GM12891 (cell line): ENCODE measurements at regions not wholly inside any gene's neighbourhood (a gene's known extent, or its start where the extent isn't known, plus 50 kb on each side); places are given as distances from the start of the nearest gene placed in this dataset.
A peak's percentile ranks its signal among the peaks of the same experiment; 100 is the strongest.

ENCODE experiments used
- DNase-seq: peaks from one replicate; pipeline ENCODE4 v3.0.0; 2011; ENCODE audit warnings: low spot score; ENCODE audit not compliant: insufficient read length
- FAIRE-seq: peaks from 2 replicates; lab custom pipeline; 2011; peaks lifted over from hg19 to GRCh38; lab: Jason Lieb, UNC
- PAX5 ChIP-seq: IDR thresholded peaks from 2 replicates; pipeline ENCODE4 v1.6.1; 2011; ENCODE audit warnings: low read length, moderate library complexity, mild to moderate bottlenecking; ENCODE audit not compliant: insufficient read depth, severe bottlenecking
- POLR2A ChIP-seq: IDR thresholded peaks from 2 replicates; pipeline ENCODE4 v1.6.1; 2011; ENCODE audit warnings: low read depth, low read length, control low read depth
- POLR2AphosphoS5 ChIP-seq: IDR thresholded peaks from 2 replicates; pipeline ENCODE4 v1.6.1; 2011; ENCODE audit warnings: low read depth, low read length, control low read depth
- POU2F2 ChIP-seq: IDR thresholded peaks from 2 replicates; pipeline ENCODE4 v1.6.1; 2011; ENCODE audit warnings: low read depth, mild to moderate bottlenecking, control low read depth, low read length, moderate library complexity
- SPI1 ChIP-seq: IDR thresholded peaks from 2 replicates; pipeline ENCODE4 v1.6.1; 2011; ENCODE audit warnings: low read depth, low read length, control low read depth
- TAF1 ChIP-seq: IDR thresholded peaks from 2 replicates; pipeline ENCODE4 v1.6.1; 2011; ENCODE audit warnings: low read depth, low read length, control low read depth

DNA sequence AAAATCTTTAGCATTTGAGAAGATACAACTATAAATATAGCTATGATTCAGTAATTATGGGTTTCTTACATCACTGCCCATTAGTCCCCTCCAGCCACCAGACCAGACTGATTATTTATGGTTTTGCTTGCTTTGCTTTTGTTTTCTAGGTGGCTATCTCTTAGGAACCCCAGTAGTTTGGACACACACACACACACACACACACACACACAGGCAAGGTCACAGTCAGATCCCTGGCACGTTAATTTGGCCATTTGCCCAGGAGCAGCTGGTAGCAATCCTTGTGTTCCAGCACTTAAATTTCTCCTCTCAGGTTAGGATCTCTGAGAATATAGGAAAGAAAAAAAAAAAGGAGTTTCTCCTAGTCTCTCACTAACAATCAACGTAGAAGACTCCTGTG is 90.2 kb upstream of the RESF1 start:
- TF ChIP-seq TAF1: no peak
- no peak for TF ChIP-seq PAX5
- no peak for TF ChIP-seq SPI1
- TF ChIP-seq POU2F2: no peak
- TF ChIP-seq POLR2AphosphoS5: no peak
- no peak for TF ChIP-seq POLR2A
- DNase-seq (no peak), FAIRE-seq (no peak)

DNA sequence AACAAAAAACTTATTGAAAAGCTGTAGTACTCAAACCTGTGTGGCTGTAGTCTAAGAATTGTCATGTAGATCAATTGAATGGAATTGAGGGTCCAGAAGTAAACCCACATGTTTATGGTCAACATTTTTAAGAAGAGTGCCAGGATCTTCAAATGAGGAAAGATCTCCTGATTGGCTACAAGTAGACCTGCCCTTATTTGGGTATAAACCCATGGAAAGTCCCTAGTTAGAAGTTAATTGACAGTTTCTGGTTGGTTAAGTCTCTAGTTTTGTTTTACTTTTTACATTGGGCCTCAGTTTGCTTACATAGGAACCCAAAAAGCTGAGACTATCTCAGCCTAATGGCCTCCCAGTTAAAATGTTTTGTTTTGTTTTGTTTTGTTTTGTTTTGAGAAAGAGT is 91.9 kb upstream of the RESF1 start:
- TF ChIP-seq POLR2A (no peak), POU2F2 (no peak), PAX5 (no peak), TAF1 (no peak), SPI1 (no peak), POLR2AphosphoS5 (no peak)
- DNase-seq (no peak), FAIRE-seq (no peak)

DNA sequence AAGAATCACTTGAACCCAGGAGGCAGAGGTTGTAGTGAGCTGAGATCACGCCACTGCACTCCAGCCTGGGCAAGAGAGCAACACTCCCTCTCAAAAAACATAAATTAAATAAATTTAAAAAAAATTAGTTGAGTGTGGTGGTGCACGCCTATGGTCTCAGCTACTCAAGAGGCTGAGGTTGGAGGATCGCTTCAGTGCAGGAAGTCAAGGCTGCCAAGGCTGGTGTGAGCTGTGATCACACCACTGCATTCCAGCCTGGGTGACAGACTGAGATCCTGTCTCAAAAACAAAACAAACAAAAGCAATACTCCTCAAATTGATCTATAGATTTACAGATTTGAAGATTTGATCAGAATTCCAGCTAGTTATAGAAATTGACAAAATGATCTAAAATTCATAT is 92.7 kb upstream of the RESF1 start:
- no peak for TF ChIP-seq TAF1
- no peak for TF ChIP-seq SPI1
- TF ChIP-seq POLR2A: no peak
- no peak for TF ChIP-seq POU2F2
- TF ChIP-seq POLR2AphosphoS5: no peak
- no peak for TF ChIP-seq PAX5
- no peak for FAIRE-seq
- no peak for DNase-seq

DNA sequence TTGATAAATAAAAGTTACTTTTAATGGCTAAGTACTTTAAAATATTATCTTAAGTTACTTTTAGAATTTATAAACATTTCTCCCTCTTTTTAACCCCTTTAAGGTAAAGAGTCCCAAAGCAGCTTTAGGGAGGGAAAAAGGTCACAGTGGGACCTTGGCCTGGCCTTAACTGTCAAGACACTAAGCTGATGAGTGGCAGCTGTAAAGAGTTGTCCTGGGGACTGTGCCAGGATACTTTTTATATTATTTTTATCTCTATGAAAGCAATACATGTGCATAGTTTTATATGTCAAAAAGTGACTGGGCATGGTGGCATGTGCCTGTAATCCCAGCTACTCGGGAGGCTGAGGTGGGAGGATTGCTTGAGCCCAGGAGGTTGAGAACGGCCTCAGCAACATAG is 94.2 kb upstream of the RESF1 start:
- FAIRE-seq (no peak), DNase-seq (no peak)
- TF ChIP-seq TAF1: no peak
- no peak for TF ChIP-seq POU2F2
- no peak for TF ChIP-seq PAX5

DNA sequence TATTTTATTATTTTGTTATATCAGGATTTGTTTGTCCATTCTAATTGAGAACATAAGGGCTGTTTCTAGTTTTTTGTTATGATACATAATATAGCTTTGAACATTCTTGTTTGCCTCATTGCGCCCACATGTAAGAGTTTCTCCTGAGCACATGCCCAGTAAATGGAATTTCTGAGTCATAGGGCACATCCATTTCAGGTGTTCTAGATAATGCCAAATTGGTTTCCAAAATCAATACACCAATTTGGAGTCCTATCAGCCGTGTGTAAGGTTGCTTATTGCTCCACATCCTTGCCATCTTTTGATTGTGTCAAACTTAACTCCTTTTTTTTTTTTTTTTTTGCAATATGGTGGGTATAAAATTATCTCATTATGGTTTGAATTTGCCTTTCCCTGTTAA is 97.9 kb upstream of the RESF1 start:
- no peak for DNase-seq
- TF ChIP-seq SPI1: no peak
- TF ChIP-seq PAX5: no peak
- no peak for TF ChIP-seq POLR2A
- TF ChIP-seq TAF1: no peak
- TF ChIP-seq POU2F2: no peak
- no peak for TF ChIP-seq POLR2AphosphoS5
- FAIRE-seq: no peak

DNA sequence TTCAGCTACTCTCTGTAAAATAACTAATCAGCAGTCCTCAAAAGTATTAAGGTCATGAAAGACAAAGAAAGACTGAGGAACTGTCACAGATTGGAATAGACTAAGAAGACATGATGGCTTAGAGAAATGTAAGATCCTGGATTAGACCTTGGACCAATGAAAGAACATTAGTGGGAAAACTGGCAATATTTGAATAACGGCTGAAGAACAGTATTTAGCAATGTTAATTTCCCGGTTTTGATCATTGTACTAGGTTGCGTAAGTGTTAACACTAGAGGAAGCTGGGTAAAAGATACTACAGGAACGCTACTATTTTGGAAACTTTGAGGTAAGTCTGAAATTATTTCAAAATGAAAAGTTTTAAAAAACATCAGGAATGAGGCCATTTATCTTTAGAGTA is 98.8 kb upstream of the RESF1 start:
- TF ChIP-seq POLR2AphosphoS5 (no peak), PAX5 (no peak), TAF1 (no peak), POLR2A (no peak), POU2F2 (no peak)
- DNase-seq: no peak
- FAIRE-seq: no peak

DNA sequence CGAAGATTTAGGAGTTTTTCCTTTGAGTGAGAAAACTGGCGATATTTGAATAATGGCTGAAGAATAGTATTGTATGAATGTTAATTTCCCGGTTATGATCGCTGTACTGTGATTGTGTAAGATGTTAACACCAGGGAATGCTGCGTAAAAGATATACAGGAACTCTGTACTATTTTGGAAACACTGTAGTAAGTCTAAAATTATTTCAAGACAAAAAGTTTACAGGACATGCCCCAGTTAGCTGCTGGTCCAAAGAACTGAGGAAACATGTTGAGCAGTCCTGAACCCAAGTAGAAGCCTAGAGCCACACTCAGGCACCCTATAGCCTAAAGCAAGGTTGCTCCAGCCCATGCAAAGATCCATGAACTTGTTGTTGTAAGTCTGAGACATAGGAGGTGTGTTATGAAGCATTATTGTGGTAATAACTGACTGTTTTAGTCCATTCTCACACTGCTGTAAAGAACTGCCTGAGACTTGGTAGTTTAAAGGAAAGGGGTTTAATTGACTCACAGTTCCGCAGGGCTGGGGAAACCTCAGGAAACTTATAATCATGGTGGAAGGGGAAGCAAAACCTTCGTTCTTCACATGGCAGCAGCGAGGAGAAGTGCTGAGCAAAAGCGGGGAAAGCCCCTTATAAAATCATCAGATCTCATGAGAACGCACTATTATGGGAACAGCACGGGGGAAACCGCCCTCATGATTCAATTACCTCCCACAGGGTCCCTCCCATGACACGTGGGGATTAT is 99.8 kb upstream of the RESF1 start:
- peak; percentile 74 for FAIRE-seq
- no peak for TF ChIP-seq POLR2A
- peak; percentile 58 for TF ChIP-seq SPI1
- no peak for DNase-seq

DNA sequence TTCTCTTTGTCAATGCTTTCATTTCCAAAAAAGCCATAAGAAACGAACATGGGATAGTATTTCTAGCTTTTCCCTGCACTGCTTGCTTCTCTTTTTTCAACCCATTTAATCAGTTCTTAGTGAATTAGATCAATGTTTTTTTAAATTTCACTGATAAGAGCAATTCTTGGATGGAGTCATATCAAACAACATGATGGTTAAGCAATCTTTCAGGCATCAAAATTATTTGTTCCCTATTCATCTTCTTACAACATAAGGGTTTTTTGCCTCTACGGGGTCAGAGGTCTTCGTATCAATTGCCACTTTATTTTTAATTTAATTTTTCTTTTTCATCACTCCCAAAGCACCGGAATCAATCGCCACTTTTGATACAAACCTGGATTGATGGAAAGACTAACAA is 103.8 kb upstream of the RESF1 start:
- DNase-seq (no peak), FAIRE-seq (no peak)
- TF ChIP-seq PAX5 (no peak), TAF1 (no peak), POLR2AphosphoS5 (no peak)

DNA sequence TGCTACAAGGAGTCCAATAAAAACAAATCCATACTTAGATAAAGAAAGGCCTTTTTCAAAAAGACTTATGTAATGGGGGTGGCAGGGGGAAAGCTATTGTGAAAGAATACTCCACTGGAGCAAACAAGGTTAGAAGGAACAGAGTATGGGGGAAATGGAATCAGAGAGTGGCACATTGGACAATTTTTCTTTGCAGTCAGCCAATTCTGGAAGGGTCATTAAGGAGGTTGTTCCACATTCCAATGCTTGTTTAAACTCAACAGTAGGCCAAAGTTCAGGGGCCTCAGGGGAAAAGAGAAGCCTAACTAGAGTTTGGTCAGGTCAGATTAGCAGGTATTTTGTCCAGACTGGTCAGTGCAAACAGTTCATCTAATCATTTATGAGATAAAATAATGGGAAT is 105.2 kb upstream of the RESF1 start:
- no peak for DNase-seq
- no peak for FAIRE-seq
- TF ChIP-seq POU2F2 (no peak), PAX5 (no peak), TAF1 (no peak), POLR2AphosphoS5 (no peak), SPI1 (no peak), POLR2A (no peak)

DNA sequence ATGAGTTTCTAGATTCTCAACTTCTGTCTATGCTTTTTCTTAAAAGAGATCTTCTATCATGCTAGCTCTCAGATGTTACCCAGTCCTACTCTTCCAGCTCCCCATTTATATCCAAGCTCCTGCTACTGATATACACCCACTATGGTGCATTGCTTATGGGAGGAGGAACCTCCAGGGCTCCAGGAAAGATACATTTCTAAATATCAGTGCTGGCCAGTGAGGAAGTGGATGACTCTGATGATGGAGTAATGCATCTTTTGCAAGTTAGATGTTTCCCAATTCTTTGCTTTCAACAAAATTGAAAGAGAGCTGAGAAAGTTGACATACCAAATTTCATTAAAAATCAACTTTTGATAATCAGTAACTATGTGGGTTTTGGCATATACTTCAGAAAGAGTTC is 105.7 kb upstream of the RESF1 start:
- DNase-seq: no peak
- FAIRE-seq: no peak
- TF ChIP-seq POLR2AphosphoS5 (no peak), SPI1 (no peak), TAF1 (no peak), POU2F2 (no peak), PAX5 (no peak), POLR2A (no peak)
